HTR-8/SVneo (cell line): ENCODE measurements at regions not wholly inside any gene's neighbourhood (a gene's known extent, or its start where the extent isn't known, plus 50 kb on each side); places are given as distances from the start of the nearest gene placed in this dataset.

Experiments used
- DNase-seq: peaks from one replicate; pipeline ENCODE4 v3.0.0; 2011; ENCODE audit warnings: low spot score, mixed read lengths; ENCODE audit not compliant: insufficient read length
- FAIRE-seq: peaks from 2 replicates; lab custom pipeline; 2011; peaks lifted over from hg19 to GRCh38; lab: Jason Lieb, UNC

GRCh38 chr10:104574427-104574826 lies 66.7 kb upstream of the SORCS3 start:
- FAIRE-seq (no peak), DNase-seq (no peak)

GRCh38 chr10:104574838-104575237 lies 66.3 kb upstream of the SORCS3 start:
- FAIRE-seq (no peak), DNase-seq (no peak)

GRCh38 chr10:104576611-104577010 lies 64.5 kb upstream of the SORCS3 start:
- no peak for FAIRE-seq
- DNase-seq = no peak

GRCh38 chr10:104577163-104577562 lies 63.9 kb upstream of the SORCS3 start:
- DNase-seq (no peak), FAIRE-seq (no peak)

- no peak for DNase-seq
Observed at GRCh38 chr10:104577861-104578521, 63.1 kb upstream of the SORCS3 start.

GRCh38 chr10:104578671-104579070 lies 62.4 kb upstream of the SORCS3 start:
- FAIRE-seq (no peak), DNase-seq (no peak)

More at GRCh38 chr10:104577861-104578521, 63.1 kb upstream of the SORCS3 start:
- no peak for FAIRE-seq

GRCh38 chr10:104579136-104579535 lies 62.0 kb upstream of the SORCS3 start:
- FAIRE-seq = no peak
- no peak for DNase-seq

- no peak for FAIRE-seq
- no peak for DNase-seq
Observed at GRCh38 chr10:104580321-104580720, 60.8 kb upstream of the SORCS3 start.

GRCh38 chr10:104580774-104581675 lies 60.1 kb upstream of the SORCS3 start:
- FAIRE-seq = no peak
- peak; percentile 64 for DNase-seq

- FAIRE-seq (no peak), DNase-seq (no peak)
Observed at GRCh38 chr10:104581884-104582601, 59.0 kb upstream of the SORCS3 start.

GRCh38 chr10:104582602-104582951 lies 58.5 kb upstream of the SORCS3 start:
- FAIRE-seq (no peak), DNase-seq (no peak)

- no peak for DNase-seq
- FAIRE-seq = no peak
Observed at GRCh38 chr10:104582966-104583365, 58.1 kb upstream of the SORCS3 start.

- DNase-seq (no peak), FAIRE-seq (no peak)
Observed at GRCh38 chr10:104584541-104584940, 56.5 kb upstream of the SORCS3 start.

- DNase-seq (no peak), FAIRE-seq (no peak)
Observed at GRCh38 chr10:104587751-104588150, 53.3 kb upstream of the SORCS3 start.

GRCh38 chr10:104589431-104589830 lies 51.7 kb upstream of the SORCS3 start:
- no peak for FAIRE-seq
- no peak for DNase-seq

GRCh38 chr10:104589871-104590270 lies 51.2 kb upstream of the SORCS3 start:
- FAIRE-seq (peak; percentile 79), DNase-seq (peak; percentile 49)
